ENCODE measurements at regions not wholly inside any gene's neighbourhood (a gene's known extent, or its start where the extent isn't known, plus 50 kb on each side); places are given as distances from the start of the nearest gene placed in this dataset.

- no peak for TF ChIP-seq EZH2 (optimal IDR thresholded peaks at IDR 0.05; ENCODE audit: low read depth, low read length)
- no peak for TF ChIP-seq CTCF (IDR thresholded peaks at IDR 0.05; ENCODE audit: low read length)
Measured at GRCh38 chr4:81366779-81367178, 104.9 kb downstream of the RASGEF1B start.

All from MM.1S (cell line).